ENCODE measurements at regions not wholly inside any gene's neighbourhood (a gene's known extent, or its start where the extent isn't known, plus 50 kb on each side); places are given as distances from the start of the nearest gene placed in this dataset.
"Not testable (repeated sequence)": the region's sequence is repeated elsewhere in the genome, so short reads cannot be mapped to it uniquely, and the experiment has no call there.

GRCh38 chr3:18988614-18989229 is 159.6 kb upstream of the KCNH8 start:
- H3K4me1 ChIP-seq (ENCODE audit: control insufficient read depth, insufficient read depth, low read length) = peaks cover 50% of the 10 kb centered on the region
- no peak overlapping the region for H3K9ac ChIP-seq (ENCODE audit: low read length)
- no peaks in the 10 kb centered on the region for H3K9me3 ChIP-seq (ENCODE audit: control insufficient read depth, insufficient read depth, low read depth, low read length)
- no peak overlapping the region for H3K4me3 ChIP-seq (ENCODE audit: low read depth, low read length)
- H3K27ac ChIP-seq (ENCODE audit: low read depth, low read length) = no peak overlapping the region
- no peaks in the 10 kb centered on the region for H3K36me3 ChIP-seq (ENCODE audit: control insufficient read depth, insufficient read depth, low read length)
- no peaks in the 10 kb centered on the region for H3K27me3 ChIP-seq (ENCODE audit: control insufficient read depth, insufficient read depth, low read length)

- Histone ChIP-seq H3K9ac (ENCODE audit: low read length) (no peak overlapping the region), H3K27me3 (ENCODE audit: control insufficient read depth, insufficient read depth, low read length) (no peaks in the 10 kb centered on the region), H3K9me3 (ENCODE audit: control insufficient read depth, insufficient read depth, low read depth, low read length) (no peaks in the 10 kb centered on the region), H3K27ac (ENCODE audit: low read depth, low read length) (no peak overlapping the region), H3K4me1 (ENCODE audit: control insufficient read depth, insufficient read depth, low read length) (peaks cover 47% of the 10 kb centered on the region), H3K4me3 (ENCODE audit: low read depth, low read length) (no peak overlapping the region), H3K36me3 (ENCODE audit: control insufficient read depth, insufficient read depth, low read length) (no peaks in the 10 kb centered on the region)
These were observed 160.4 kb upstream of the KCNH8 start for GRCh38 chr3:18987862-18988447.

- no peak overlapping the region for H3K4me3 ChIP-seq (ENCODE audit: low read depth, low read length)
- H3K36me3 ChIP-seq (ENCODE audit: control insufficient read depth, insufficient read depth, low read length) = no peaks in the 10 kb centered on the region
- H3K27me3 ChIP-seq (ENCODE audit: control insufficient read depth, insufficient read depth, low read length) = no peaks in the 10 kb centered on the region
- no peak overlapping the region for H3K9ac ChIP-seq (ENCODE audit: low read length)
- peaks cover 39% of the 10 kb centered on the region for H3K4me1 ChIP-seq (ENCODE audit: control insufficient read depth, insufficient read depth, low read length)
- H3K27ac ChIP-seq (ENCODE audit: low read depth, low read length) = no peak overlapping the region
- H3K9me3 ChIP-seq (ENCODE audit: control insufficient read depth, insufficient read depth, low read depth, low read length) = no peaks in the 10 kb centered on the region
These were observed 161.2 kb upstream of the KCNH8 start for GRCh38 chr3:18987070-18987469.

DNA sequence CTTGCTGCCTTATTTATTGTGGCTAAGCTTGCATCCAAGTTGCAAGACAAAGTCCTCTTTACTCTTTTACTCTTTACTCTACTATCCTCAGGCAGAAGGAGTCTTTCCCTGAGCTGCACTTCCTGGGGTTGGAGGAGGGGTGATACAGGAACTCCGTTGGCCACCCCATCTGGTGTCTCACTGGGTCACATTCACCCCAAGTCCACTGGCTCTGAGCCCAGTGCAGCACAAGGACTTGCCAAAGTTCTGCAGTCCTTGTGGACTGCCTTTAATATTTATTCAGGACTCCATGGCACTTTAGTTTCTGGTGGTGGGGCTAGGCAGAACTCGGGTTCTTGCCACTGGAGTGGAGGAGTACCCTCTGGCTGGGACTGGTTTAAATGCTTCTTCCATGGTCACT is 165.4 kb upstream of the KCNH8 start:
- Histone ChIP-seq H3K27me3 (ENCODE audit: control insufficient read depth, insufficient read depth, low read length) (no peaks in the 10 kb centered on the region), H3K36me3 (ENCODE audit: control insufficient read depth, insufficient read depth, low read length) (no peaks in the 10 kb centered on the region), H3K27ac (ENCODE audit: low read depth, low read length) (no peak overlapping the region), H3K4me1 (ENCODE audit: control insufficient read depth, insufficient read depth, low read length) (peaks cover 20% of the 10 kb centered on the region), H3K9me3 (ENCODE audit: control insufficient read depth, insufficient read depth, low read depth, low read length) (no peaks in the 10 kb centered on the region), H3K4me3 (ENCODE audit: low read depth, low read length) (no peak overlapping the region), H3K9ac (ENCODE audit: low read length) (no peak overlapping the region)

GRCh38 chr3:18976102-18976501 is 172.2 kb upstream of the KCNH8 start:
- H3K27me3 ChIP-seq (ENCODE audit: control insufficient read depth, insufficient read depth, low read length); H3K27ac ChIP-seq (ENCODE audit: low read depth, low read length); H3K36me3 ChIP-seq (ENCODE audit: control insufficient read depth, insufficient read depth, low read length); H3K4me1 ChIP-seq (ENCODE audit: control insufficient read depth, insufficient read depth, low read length); H3K9me3 ChIP-seq (ENCODE audit: control insufficient read depth, insufficient read depth, low read depth, low read length): not testable (repeated sequence)
- Histone ChIP-seq H3K9ac (ENCODE audit: low read length) (peak overlapping the region; percentile 26), H3K4me3 (ENCODE audit: low read depth, low read length) (peak overlapping the region; percentile 35)

DNA sequence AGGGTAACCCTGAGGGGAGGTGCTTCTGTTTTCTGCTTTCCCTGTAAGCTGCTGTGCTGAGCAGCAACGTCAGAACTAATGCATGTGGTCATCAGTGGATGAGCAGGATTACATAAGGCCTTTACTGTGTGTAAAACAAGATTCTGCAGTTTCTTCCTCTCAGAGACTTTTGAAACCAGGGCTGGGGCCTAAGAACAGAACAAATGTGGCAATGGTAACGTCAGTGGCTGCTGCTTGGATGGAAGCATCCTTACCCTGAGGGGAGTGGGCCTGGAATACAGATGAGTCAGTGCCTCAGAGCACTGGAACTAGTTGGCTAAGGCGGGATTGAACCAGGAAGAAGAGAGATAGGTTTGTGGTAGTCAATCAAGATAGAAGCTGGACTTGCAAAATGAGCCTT is 180.2 kb upstream of the KCNH8 start:
- no peaks in the 10 kb centered on the region for H3K27me3 ChIP-seq (ENCODE audit: control insufficient read depth, insufficient read depth, low read length)

GRCh38 chr3:18965781-18966180 is 182.5 kb upstream of the KCNH8 start:
- Histone ChIP-seq H3K27ac (ENCODE audit: low read depth, low read length) (no peak overlapping the region), H3K27me3 (ENCODE audit: control insufficient read depth, insufficient read depth, low read length) (no peaks in the 10 kb centered on the region), H3K4me3 (ENCODE audit: low read depth, low read length) (no peak overlapping the region), H3K4me1 (ENCODE audit: control insufficient read depth, insufficient read depth, low read length) (no peaks in the 10 kb centered on the region), H3K36me3 (ENCODE audit: control insufficient read depth, insufficient read depth, low read length) (no peaks in the 10 kb centered on the region), H3K9ac (ENCODE audit: low read length) (no peak overlapping the region), H3K9me3 (ENCODE audit: control insufficient read depth, insufficient read depth, low read depth, low read length) (peaks cover 7% of the 10 kb centered on the region)

More for the DNA sequence above, 180.2 kb upstream of the KCNH8 start:
- Histone ChIP-seq H3K4me3 (ENCODE audit: low read depth, low read length) (no peak overlapping the region), H3K27ac (ENCODE audit: low read depth, low read length) (no peak overlapping the region), H3K36me3 (ENCODE audit: control insufficient read depth, insufficient read depth, low read length) (no peaks in the 10 kb centered on the region), H3K9ac (ENCODE audit: low read length) (no peak overlapping the region), H3K9me3 (ENCODE audit: control insufficient read depth, insufficient read depth, low read depth, low read length) (peaks cover 10% of the 10 kb centered on the region), H3K4me1 (ENCODE audit: control insufficient read depth, insufficient read depth, low read length) (no peaks in the 10 kb centered on the region)

DNA sequence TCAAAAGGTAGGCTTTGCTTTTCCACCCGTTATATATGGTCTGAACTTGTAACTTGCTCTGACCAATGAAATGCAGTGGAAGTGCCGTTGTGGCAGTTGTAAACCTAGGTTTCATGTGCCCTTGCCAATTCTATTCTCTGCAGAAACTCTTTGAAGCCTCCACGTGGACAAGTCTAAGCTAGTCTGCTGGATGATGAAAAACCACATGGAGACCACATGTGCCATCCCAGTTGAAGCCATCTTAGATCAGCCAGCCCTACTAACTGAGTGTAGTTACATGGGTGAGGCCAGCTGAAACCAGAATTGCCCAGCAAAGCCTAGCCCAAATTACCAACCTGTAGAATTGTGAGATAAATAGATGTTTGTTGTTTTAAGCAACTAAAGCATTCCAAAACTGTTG is 183.7 kb upstream of the KCNH8 start:
- no peaks in the 10 kb centered on the region for H3K36me3 ChIP-seq (ENCODE audit: control insufficient read depth, insufficient read depth, low read length)
- H3K9me3 ChIP-seq (ENCODE audit: control insufficient read depth, insufficient read depth, low read depth, low read length) = peaks cover 7% of the 10 kb centered on the region
- no peak overlapping the region for H3K4me3 ChIP-seq (ENCODE audit: low read depth, low read length)
- H3K4me1 ChIP-seq (ENCODE audit: control insufficient read depth, insufficient read depth, low read length) = no peaks in the 10 kb centered on the region
- no peak overlapping the region for H3K27ac ChIP-seq (ENCODE audit: low read depth, low read length)
- H3K9ac ChIP-seq (ENCODE audit: low read length) = no peak overlapping the region
- no peaks in the 10 kb centered on the region for H3K27me3 ChIP-seq (ENCODE audit: control insufficient read depth, insufficient read depth, low read length)

GRCh38 chr3:18951333-18951732 is 197.0 kb upstream of the KCNH8 start:
- no peak overlapping the region for H3K27ac ChIP-seq (ENCODE audit: low read depth, low read length)
- H3K9me3 ChIP-seq (ENCODE audit: control insufficient read depth, insufficient read depth, low read depth, low read length) = no peaks in the 10 kb centered on the region

GRCh38 chr3:18946524-18946923 is 201.8 kb upstream of the KCNH8 start:
- Histone ChIP-seq H3K4me3 (ENCODE audit: low read depth, low read length) (no peak overlapping the region), H3K27ac (ENCODE audit: low read depth, low read length) (no peak overlapping the region), H3K4me1 (ENCODE audit: control insufficient read depth, insufficient read depth, low read length) (no peaks in the 10 kb centered on the region), H3K9ac (ENCODE audit: low read length) (no peak overlapping the region), H3K36me3 (ENCODE audit: control insufficient read depth, insufficient read depth, low read length) (no peaks in the 10 kb centered on the region), H3K9me3 (ENCODE audit: control insufficient read depth, insufficient read depth, low read depth, low read length) (peaks cover 5% of the 10 kb centered on the region; the same call in 1 of the 2 replicates), H3K27me3 (ENCODE audit: control insufficient read depth, insufficient read depth, low read length) (no peaks in the 10 kb centered on the region)

More at GRCh38 chr3:18951333-18951732, 197.0 kb upstream of the KCNH8 start:
- no peaks in the 10 kb centered on the region for H3K36me3 ChIP-seq (ENCODE audit: control insufficient read depth, insufficient read depth, low read length)
- H3K9ac ChIP-seq (ENCODE audit: low read length) = no peak overlapping the region
- no peaks in the 10 kb centered on the region for H3K4me1 ChIP-seq (ENCODE audit: control insufficient read depth, insufficient read depth, low read length)
- H3K4me3 ChIP-seq (ENCODE audit: low read depth, low read length) = no peak overlapping the region
- H3K27me3 ChIP-seq (ENCODE audit: control insufficient read depth, insufficient read depth, low read length) = no peaks in the 10 kb centered on the region

GRCh38 chr3:18937574-18937973 is 210.7 kb upstream of the KCNH8 start:
- no peak overlapping the region for H3K9ac ChIP-seq (ENCODE audit: low read length)
- no peaks in the 10 kb centered on the region for H3K4me1 ChIP-seq (ENCODE audit: control insufficient read depth, insufficient read depth, low read length)
- H3K27me3 ChIP-seq (ENCODE audit: control insufficient read depth, insufficient read depth, low read length) = no peaks in the 10 kb centered on the region
- H3K4me3 ChIP-seq (ENCODE audit: low read depth, low read length) = no peak overlapping the region
- no peak overlapping the region for H3K27ac ChIP-seq (ENCODE audit: low read depth, low read length)
- no peaks in the 10 kb centered on the region for H3K36me3 ChIP-seq (ENCODE audit: control insufficient read depth, insufficient read depth, low read length)
- no peaks in the 10 kb centered on the region for H3K9me3 ChIP-seq (ENCODE audit: control insufficient read depth, insufficient read depth, low read depth, low read length)

Data from HUES6 (cell line).